ENCODE measurements at regions not wholly inside any gene's neighbourhood (a gene's known extent, or its start where the extent isn't known, plus 50 kb on each side); places are given as distances from the start of the nearest gene placed in this dataset.

GRCh38 chr1:213371525-213371846 lies 320.4 kb downstream of the RPS6KC1 start:
- Histone ChIP-seq H3K27ac (no peak overlapping the region), H3K79me2 (ENCODE audit: low read depth) (no peaks in the 10 kb centered on the region), H3K27me3 (no peaks in the 10 kb centered on the region), H3K36me3 (no peaks in the 10 kb centered on the region), H3K9me3 (ENCODE audit: low read depth) (no peaks in the 10 kb centered on the region), H3K4me3 (no peak overlapping the region), H4K20me1 (ENCODE audit: low read depth) (no peaks in the 10 kb centered on the region), H3K4me1 (peaks cover 14% of the 10 kb centered on the region), H3K4me2 (no peak overlapping the region), H3K9ac (no peak overlapping the region), H2AFZ (replicated peaks) (no peak overlapping the region), H3F3A (ENCODE audit: low read depth) (no peaks in the 10 kb centered on the region)
- TF ChIP-seq CTCF (IDR thresholded peaks at IDR 0.05), result no peak
- TF ChIP-seq EZH2phosphoT487 (IDR thresholded peaks at IDR 0.05), result no peak
- no peak for TF ChIP-seq EZH2 (IDR thresholded peaks at IDR 0.05)
- Mint-ChIP-seq H3K36me3 (no peaks in the 10 kb centered on the region), H3K27ac (no peak overlapping the region), H3K9me3 (no peaks in the 10 kb centered on the region), H3K4me3 (no peak overlapping the region), H3K27me3 (ENCODE audit: insufficient read depth, low read depth) (peaks cover 2% of the 10 kb centered on the region), H3K4me1 (peaks cover 8% of the 10 kb centered on the region)
- DNase-seq (ENCODE audit: low spot score), result no peak

- no peaks in the 10 kb centered on the region for H3K79me2 ChIP-seq (ENCODE audit: low read depth)
- peaks cover 18% of the 10 kb centered on the region for H3K4me1 ChIP-seq
- Mint-ChIP-seq H3K27me3 (ENCODE audit: insufficient read depth, low read depth) (peaks cover 4% of the 10 kb centered on the region), H3K4me1 (peaks cover 12% of the 10 kb centered on the region), H3K36me3 (no peaks in the 10 kb centered on the region), H3K27ac (no peak overlapping the region), H3K4me3 (no peak overlapping the region), H3K9me3 (no peaks in the 10 kb centered on the region)
- H3K27me3 ChIP-seq, result no peaks in the 10 kb centered on the region
- H4K20me1 ChIP-seq (ENCODE audit: low read depth), result no peaks in the 10 kb centered on the region
- H3K36me3 ChIP-seq, result no peaks in the 10 kb centered on the region
- H3K4me3 ChIP-seq, result no peak overlapping the region
- no peaks in the 10 kb centered on the region for H3K9me3 ChIP-seq (ENCODE audit: low read depth)
- DNase-seq (ENCODE audit: low spot score), result no peak
- no peak overlapping the region for H3K4me2 ChIP-seq
- no peak overlapping the region for H3K27ac ChIP-seq
- no peak overlapping the region for H3K9ac ChIP-seq
- no peak overlapping the region for H2AFZ ChIP-seq (replicated peaks)
- TF ChIP-seq CTCF (IDR thresholded peaks at IDR 0.05), result no peak
- TF ChIP-seq EZH2phosphoT487 (IDR thresholded peaks at IDR 0.05), result no peak
- TF ChIP-seq EZH2 (IDR thresholded peaks at IDR 0.05), result no peak
- no peaks in the 10 kb centered on the region for H3F3A ChIP-seq (ENCODE audit: low read depth)
These were observed 321.0 kb downstream of the RPS6KC1 start for GRCh38 chr1:213371847-213372619.

- Histone ChIP-seq H3K4me3 (no peak overlapping the region), H4K20me1 (ENCODE audit: low read depth) (no peaks in the 10 kb centered on the region), H3K79me2 (ENCODE audit: low read depth) (no peaks in the 10 kb centered on the region), H3K4me2 (no peak overlapping the region), H3K9me3 (ENCODE audit: low read depth) (no peaks in the 10 kb centered on the region), H3K27ac (no peak overlapping the region), H3K27me3 (no peaks in the 10 kb centered on the region), H3K4me1 (peaks cover 8% of the 10 kb centered on the region), H3K9ac (no peak overlapping the region), H3F3A (ENCODE audit: low read depth) (no peaks in the 10 kb centered on the region), H3K36me3 (no peaks in the 10 kb centered on the region), H2AFZ (replicated peaks) (no peak overlapping the region)
- peaks cover 4% of the 10 kb centered on the region for H3K27me3 Mint-ChIP-seq (ENCODE audit: insufficient read depth, low read depth)
- no peaks in the 10 kb centered on the region for H3K36me3 Mint-ChIP-seq
- TF ChIP-seq CTCF (IDR thresholded peaks at IDR 0.05) (peak; percentile 100), EZH2 (IDR thresholded peaks at IDR 0.05) (no peak)
- H3K27ac Mint-ChIP-seq, result no peak overlapping the region
- no peak overlapping the region for H3K4me3 Mint-ChIP-seq
- no peaks in the 10 kb centered on the region for H3K9me3 Mint-ChIP-seq
- DNase-seq (ENCODE audit: low spot score), result peak; percentile 87
- peaks cover 7% of the 10 kb centered on the region for H3K4me1 Mint-ChIP-seq
These were observed 323.3 kb downstream of the RPS6KC1 start for GRCh38 chr1:213374369-213374768.

All from neural progenitor cell (in vitro differentiated cells).